GM21529 (cell line): ENCODE measurements at regions not wholly inside any gene's neighbourhood (a gene's known extent, or its start where the extent isn't known, plus 50 kb on each side); places are given as distances from the start of the nearest gene placed in this dataset.
"Not testable (repeated sequence)": the region's sequence is repeated elsewhere in the genome, so short reads cannot be mapped to it uniquely, and the experiment has no call there.

Experiments used
- ATAC-seq: cut with Tn5 transposase; IDR thresholded peaks from one replicate; pipeline ENCODE4 v1.9.1; 2021; ENCODE audit not compliant: unreplicated experiment

DNA sequence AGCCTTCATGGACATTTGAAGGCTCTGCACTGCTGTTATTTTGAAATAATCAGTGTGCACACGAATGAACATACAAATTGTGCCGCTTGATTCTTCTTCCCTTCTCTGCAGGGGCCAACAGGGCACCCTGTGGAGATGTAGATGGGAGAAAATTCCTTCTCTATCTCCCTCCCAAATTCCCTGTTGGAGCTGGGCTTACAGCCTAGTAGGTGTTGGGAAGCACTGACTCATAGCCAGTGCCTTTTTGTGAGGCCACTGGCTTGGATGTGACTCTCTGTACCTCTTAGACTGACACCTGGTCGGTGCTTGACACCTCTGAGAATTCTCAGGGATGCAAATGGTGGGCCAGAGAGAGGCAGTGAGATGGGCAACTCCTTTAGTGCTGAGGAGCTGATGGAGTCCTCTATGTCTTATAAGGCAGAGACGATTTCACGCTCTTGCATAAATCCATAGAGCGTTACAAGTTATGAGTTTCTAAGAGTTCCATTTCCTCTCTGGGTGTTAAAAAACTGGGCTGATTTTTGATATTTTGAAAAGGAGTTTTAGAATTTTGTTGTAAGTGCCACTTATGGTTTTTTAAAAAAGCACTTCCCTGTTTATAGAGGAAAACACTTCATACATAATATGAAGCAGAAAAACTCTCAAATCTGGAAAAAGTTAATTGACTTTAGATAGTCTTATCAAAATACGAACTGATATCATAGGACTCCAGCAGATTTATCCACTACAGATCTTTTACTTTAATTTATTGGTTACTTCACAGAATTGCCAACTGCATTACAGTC is 89.8 kb upstream of the MAP3K7 start:
- no peak for ATAC-seq

- ATAC-seq, result not testable (repeated sequence)
Measured at GRCh38 chr6:90675107-90675506, 88.2 kb upstream of the MAP3K7 start.

GRCh38 chr6:90674077-90674476 is 87.2 kb upstream of the MAP3K7 start:
- not testable (repeated sequence) for ATAC-seq

DNA sequence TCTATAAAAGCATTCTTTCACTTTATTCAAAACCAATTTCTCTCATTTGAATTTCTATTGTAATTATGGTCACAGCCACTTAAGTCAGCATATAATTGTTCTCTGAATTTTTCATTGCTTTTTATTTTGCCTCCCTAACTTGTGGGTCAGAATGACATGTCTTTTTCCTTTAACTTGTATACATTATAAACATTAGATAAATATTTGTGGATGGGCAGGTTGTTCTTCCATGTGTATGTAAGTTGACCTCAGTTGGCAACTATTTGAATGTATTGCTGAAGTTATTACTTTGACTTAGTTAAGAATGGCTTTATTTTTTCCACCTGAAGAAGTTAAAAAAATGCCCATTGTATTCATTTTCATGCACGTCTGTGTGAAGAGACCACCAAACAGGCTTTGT is 83.0 kb upstream of the MAP3K7 start:
- no peak for ATAC-seq

- no peak for ATAC-seq
Measured at GRCh38 chr6:90669420-90669819, 82.5 kb upstream of the MAP3K7 start.

DNA sequence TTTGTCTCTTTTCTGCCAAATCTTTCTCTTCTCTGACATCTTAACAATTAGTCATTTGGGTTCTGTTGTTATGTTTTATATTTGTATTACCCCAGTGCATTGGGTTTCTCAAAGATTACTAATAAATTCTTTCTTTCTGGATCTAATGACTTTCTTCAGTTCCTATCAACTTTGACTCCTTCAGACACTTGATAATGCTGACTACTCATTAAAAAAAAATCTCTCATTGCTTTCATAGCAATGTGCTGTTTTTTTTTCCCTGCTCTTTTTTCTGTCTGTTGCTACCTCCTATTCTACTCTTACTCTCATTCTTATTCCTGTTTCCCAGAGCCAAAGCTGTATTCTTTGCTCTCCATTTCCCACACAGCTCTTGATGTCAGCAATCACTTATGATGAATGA is 81.3 kb upstream of the MAP3K7 start:
- ATAC-seq, result no peak

GRCh38 chr6:90663873-90664272 is 77.0 kb upstream of the MAP3K7 start:
- no peak for ATAC-seq

DNA sequence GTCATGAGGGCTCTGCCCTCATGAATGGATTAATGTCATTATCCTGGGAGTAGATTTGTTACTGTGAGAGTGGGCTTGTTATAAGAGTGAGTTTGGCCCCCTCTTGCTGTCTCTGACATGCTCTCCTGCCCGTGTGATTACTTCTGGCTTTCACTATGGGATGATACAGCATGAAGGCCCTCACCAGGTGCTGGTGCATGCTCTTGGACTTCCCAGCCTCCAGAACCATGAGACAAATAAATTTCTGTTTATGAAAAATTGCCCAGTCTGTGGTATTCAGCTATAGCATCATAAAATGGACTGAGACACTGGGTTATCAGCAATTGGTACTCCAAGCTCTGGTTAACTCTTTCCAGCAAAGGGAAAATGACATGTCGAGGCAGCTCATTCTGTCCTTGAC is 76.2 kb upstream of the MAP3K7 start:
- ATAC-seq, result no peak

- ATAC-seq, result no peak
Measured at GRCh38 chr6:90660931-90661330, 74.1 kb upstream of the MAP3K7 start.

- ATAC-seq, result no peak
Measured at GRCh38 chr6:90658497-90658896, 71.6 kb upstream of the MAP3K7 start.

- ATAC-seq, result no peak
Measured at GRCh38 chr6:90656325-90656724, 69.5 kb upstream of the MAP3K7 start.

GRCh38 chr6:90654806-90655205 is 67.9 kb upstream of the MAP3K7 start:
- no peak for ATAC-seq

DNA sequence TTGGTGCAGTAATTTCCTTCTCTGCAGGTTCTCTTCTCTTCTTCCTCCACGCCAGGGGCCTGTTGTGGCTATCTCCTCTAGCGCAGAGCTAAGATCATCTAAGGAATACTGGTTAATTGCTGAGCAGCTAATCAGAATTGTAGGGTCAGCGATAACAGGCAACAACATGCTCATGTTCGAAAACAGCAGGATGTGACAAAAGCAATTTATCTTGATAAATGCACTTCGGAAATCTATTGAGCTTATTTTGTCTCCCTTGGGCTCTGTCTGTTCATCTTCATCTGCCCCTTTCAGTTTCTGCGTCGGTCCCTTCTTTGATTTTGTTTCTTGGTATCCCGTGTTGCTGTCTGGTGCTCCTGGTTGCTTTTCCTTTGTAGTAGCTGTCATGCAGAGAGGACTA is 67.3 kb upstream of the MAP3K7 start:
- ATAC-seq, result no peak

- ATAC-seq, result no peak
Measured at GRCh38 chr6:90653750-90654149, 66.9 kb upstream of the MAP3K7 start.

DNA sequence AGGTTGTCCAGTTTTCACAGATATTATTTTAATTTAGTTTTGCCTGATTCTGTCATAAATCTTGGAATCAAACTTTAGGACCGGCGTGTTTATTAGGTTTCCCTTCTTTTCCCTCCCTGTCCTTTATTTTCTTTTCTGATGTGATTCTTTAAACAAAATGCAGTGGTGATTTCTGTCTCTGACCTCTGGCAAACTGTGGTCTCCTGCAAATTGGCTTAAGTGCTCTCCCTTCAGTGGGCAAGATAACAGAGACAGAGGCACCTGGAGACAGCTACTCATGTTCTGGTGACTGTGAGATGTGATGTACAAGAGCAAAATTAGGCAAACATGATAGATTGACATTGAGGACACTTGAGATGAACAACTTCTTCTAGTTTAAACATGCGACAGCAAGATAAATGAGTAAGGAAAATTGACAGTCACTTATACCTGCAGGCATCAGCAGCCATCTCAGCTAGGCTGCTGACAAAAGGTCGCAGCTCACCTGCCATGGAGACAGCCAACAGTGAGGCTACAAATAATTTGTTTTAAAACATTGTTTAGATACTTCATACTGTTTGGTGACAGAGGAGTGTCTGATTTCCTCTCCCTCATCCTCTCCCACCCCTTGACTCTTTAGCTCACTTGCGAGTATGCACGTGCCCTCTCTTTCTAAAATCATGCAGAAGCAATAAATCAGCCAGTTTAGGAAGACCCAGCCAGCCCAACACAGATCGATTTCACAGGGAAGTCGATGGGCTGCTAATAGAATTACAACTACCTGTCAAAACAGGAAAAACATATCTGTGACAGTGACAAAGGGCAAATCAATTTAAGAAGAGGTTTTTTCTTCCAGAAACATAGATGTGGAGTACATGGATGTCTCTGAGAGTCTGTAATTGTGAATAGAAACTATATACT is 63.4 kb upstream of the MAP3K7 start:
- ATAC-seq, result no peak

- ATAC-seq, result no peak
Measured at GRCh38 chr6:90648873-90649272, 62.0 kb upstream of the MAP3K7 start.

GRCh38 chr6:90646940-90647339 is 60.1 kb upstream of the MAP3K7 start:
- no peak for ATAC-seq

DNA sequence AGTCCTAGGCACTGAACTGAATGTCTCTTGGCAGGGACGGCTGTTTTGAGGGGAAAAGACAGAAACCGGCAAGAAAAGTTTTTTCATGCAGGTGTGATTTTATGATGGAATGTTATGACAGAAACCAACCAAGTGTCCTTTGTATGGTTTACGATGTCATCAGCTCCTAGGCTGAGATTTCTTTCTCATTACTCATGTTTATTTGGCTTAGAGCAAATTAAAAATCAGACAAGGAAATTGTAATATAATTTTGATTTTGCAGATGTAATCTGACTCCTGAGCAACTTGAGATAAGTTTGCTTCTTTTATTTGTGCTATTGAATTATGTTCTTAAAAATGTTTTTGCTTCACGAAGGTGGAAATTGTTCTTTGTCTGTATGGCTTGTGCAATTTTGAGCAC is 58.8 kb upstream of the MAP3K7 start:
- ATAC-seq, result no peak

DNA sequence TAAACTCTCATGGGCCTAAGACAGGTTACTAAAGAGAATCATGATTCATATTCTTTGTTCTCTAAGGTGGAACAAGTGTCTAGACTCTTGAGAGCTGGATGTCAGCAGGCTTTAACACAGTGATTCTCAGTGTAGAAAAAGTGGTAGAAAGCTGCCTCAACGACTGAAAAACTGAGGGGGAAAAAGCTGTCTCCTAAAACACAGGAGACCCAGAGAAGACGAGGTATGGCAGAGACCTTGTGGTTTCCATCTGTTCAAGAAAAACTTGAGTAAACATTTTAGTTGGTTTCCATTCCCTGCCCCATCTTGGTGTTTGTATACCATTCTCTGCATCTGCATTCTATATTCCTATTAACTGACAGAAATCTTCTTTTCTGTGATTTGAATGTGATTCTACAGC is 57.6 kb upstream of the MAP3K7 start:
- ATAC-seq, result no peak

- ATAC-seq, result no peak
Measured at GRCh38 chr6:90643381-90643780, 56.5 kb upstream of the MAP3K7 start.

GRCh38 chr6:90637320-90637719 is 50.4 kb upstream of the MAP3K7 start:
- ATAC-seq, result no peak
